Urinary bladder (tissue), 3 donors: ENCODE measurements at regions not wholly inside any gene's neighbourhood (a gene's known extent, or its start where the extent isn't known, plus 50 kb on each side); places are given as distances from the start of the nearest gene placed in this dataset.

Experiments used
- DNase-seq: peaks from one replicate; pipeline ENCODE4 v3.0.0-alpha.2; 2015; ENCODE audit errors: extremely low spot score
- H3K27ac ChIP-seq: one replicate; pipeline ENCODE4 v1.5.1; 2013; ENCODE audit warnings: low read depth, mild to moderate bottlenecking, moderate library complexity
- H3K36me3 ChIP-seq: one replicate; pipeline ENCODE4 v1.6.1; 2013; ENCODE audit warnings: mild to moderate bottlenecking, moderate library complexity; ENCODE audit not compliant: insufficient read depth
- H3K4me1 ChIP-seq: one replicate; pipeline ENCODE4 v1.6.1; 2013; ENCODE audit warnings: mild to moderate bottlenecking, moderate library complexity; ENCODE audit not compliant: insufficient read depth
- H3K4me3 ChIP-seq: one replicate; pipeline ENCODE4 v1.5.1; 2013; ENCODE audit warnings: low read depth, low read length
- WGBS: extraction: QIAGEN DNeasy Blood & Tissue Kit; methylation state at CpG from one replicate; pipeline ENCODE4 v1.1.7; 2013; 5-methylcytosine and 5-hydroxymethylcytosine counted together
- donor health status: healthy with polysubstance abuse.
- donor health status: healthy.

DNA sequence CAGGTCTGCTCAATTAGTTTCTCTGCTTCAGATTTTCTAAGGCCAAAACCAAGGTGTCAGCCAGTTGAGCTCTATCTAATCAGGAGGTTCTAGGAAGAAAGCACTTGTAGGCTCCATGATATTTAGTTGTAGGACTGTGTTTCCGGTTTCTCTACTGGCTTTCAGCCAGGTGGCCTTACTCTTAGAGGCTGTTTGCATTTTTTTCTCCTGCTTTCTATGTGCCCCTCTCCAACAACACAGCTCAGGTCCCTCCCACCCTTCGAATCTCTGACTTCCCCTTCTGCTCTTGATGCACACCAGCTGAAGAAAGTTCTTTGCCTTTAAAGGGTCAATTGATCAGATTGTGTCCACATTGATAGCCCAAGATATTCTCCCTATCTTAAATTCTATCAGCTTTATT is 245.2 kb downstream of the RAB28 start:
- Histone ChIP-seq H3K36me3 (peaks cover 1% of the 10 kb centered on the region), H3K4me1 (no peaks in the 10 kb centered on the region), H3K27ac (no peak overlapping the region), H3K4me3 (no peak overlapping the region)
- no peak for DNase-seq
- 65% methylated on average over 2 of the region's 2 CpGs for WGBS

DNA sequence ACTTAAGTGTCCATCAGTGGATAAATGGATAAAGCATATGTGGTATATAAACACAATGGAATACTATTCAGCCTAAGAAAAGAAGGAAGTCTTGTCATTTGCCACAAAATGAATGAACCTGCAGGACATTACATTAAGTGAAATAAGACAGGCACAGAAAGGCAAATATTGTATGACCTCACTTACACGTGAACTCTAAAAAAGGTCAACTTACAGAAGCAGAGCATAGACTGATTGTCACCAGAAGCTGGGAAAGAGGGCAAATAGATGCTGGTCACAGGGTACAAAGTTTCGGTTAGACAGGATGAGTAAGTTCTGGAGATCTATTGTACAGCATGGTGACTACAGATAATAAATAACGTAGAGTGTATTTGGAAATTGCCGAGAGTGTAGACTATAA is 247.7 kb downstream of the RAB28 start:
- no peaks in the 10 kb centered on the region for H3K4me1 ChIP-seq
- WGBS: 89% methylated on average over 4 of the region's 4 CpGs
- DNase-seq: no peak
- no peaks in the 10 kb centered on the region for H3K36me3 ChIP-seq
- no peak overlapping the region for H3K4me3 ChIP-seq
- no peak overlapping the region for H3K27ac ChIP-seq

DNA sequence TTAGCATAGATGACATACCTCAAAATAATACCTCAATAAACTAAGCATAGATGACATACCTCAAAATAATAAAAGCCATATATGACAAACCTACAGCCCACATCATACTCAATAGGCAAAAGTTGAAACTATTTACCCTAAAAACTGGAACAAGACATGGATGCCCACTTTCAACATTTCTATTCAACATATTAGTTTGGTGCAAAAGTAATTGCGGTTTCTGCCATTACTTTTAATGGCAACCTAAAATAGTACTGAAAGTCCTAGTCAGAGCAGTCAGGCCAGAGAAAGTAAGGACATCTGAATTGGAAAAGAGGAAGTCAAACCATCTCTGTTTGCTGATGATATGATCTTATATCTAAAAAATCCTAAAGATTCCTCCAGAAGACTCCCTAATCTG is 250.4 kb downstream of the RAB28 start:
- no peaks in the 10 kb centered on the region for H3K36me3 ChIP-seq
- H3K27ac ChIP-seq: no peak overlapping the region
- DNase-seq: no peak
- no peak overlapping the region for H3K4me3 ChIP-seq
- no peaks in the 10 kb centered on the region for H3K4me1 ChIP-seq
- WGBS: 95% methylated on average over 1 of the region's 1 CpG

DNA sequence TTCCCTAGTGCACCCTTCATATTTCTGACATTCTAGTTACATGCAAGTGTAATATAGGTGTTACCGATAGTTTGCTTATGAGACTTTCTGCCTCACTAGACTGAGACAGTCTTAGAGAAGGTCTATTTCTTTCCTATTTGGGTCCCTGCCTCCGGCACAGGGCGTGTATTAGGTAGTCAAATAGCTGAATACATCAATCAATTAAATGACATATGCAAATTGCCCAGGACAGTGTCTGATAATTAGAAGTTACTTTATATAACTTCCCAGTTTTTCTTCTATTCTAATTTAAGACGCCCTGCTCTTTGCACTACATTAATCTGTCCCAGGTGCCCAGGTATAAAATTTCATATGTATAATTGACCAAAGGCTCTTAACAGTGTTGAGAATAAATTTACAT is 264.2 kb downstream of the RAB28 start:
- DNase-seq: no peak

DNA sequence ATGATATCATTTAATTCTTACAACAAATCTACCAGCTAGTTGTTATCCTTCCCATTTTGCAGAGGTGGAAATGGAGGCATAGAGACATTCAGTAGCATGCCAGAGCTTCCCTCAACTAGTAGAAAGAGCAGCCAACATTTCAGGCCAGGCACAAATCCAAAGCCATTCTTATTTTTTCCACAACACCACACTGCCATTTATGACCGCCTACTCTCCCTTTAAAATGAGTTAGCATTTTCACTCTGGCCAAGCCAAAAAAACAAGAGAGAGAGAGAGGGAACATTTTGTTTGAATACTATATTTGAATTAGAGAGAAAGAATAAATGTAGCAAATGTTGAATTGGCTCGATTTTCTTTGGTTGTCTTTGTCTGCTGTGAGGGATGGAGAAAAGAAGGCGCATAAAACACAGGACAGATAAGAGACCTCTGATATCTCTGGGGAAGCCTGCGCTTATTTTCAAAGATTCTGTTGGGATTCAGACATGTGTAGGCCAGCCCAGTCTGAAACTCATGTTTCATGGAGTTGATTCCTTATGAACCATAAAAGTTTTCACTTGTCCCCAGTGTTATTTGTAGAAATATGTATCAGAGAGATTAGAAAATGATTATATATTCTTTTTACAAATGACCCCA is 265.7 kb downstream of the RAB28 start:
- DNase-seq: no peak

More for the DNA sequence above, 264.2 kb downstream of the RAB28 start:
- H3K4me1 ChIP-seq: no peaks in the 10 kb centered on the region
- 95% methylated on average over 4 of the region's 4 CpGs for WGBS
- H3K4me3 ChIP-seq: no peak overlapping the region
- no peak overlapping the region for H3K27ac ChIP-seq
- no peaks in the 10 kb centered on the region for H3K36me3 ChIP-seq

DNA sequence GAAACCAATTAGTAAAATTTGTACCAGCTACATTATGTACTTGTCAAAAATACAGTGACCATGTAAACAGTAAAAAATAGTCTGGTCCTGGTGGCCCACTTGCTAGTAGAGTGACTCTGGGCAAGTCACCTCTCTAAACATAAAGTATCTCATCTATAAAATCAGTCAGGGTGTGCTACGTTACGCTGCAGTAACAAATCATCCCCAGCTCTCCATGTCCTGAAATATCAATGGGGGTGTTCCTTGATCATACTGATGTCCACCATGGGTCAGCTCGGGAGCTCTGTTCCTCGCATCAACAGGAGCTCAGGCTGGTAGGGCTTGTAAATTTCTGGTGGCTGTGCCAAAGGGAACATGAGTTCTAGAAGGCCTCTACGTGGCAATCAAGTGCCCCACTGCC is 268.6 kb downstream of the RAB28 start:
- Histone ChIP-seq H3K36me3 (no peaks in the 10 kb centered on the region), H3K27ac (no peak overlapping the region), H3K4me1 (no peaks in the 10 kb centered on the region), H3K4me3 (no peak overlapping the region)
- no peak for DNase-seq
- WGBS: 94% methylated on average over 5 of the region's 5 CpGs

More for the DNA sequence above, 265.7 kb downstream of the RAB28 start:
- no peak overlapping the region for H3K4me3 ChIP-seq
- no peaks in the 10 kb centered on the region for H3K36me3 ChIP-seq
- H3K27ac ChIP-seq: no peak overlapping the region
- H3K4me1 ChIP-seq: no peaks in the 10 kb centered on the region
- 35% methylated on average over 4 of the region's 4 CpGs for WGBS

DNA sequence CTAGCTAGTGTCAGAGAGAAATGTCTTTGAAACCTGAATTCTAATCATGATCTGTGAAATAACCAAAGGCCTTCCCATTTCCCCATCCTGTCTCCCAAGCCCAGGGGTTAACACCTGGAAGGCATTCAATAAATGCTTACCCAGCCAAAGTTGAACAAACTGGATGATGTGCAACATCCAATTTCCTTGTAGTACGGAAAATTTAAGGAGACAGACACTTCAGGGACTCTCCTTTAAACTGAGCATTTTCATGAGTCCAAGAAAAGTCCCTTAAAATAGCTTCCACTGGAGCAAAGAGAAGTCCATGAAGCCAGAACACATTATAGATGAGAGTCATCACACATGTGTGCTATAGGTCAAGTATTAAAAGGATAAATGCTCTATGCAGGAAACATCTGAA is 271.2 kb downstream of the RAB28 start:
- Histone ChIP-seq H3K27ac (no peak overlapping the region), H3K36me3 (no peaks in the 10 kb centered on the region), H3K4me1 (no peaks in the 10 kb centered on the region), H3K4me3 (no peak overlapping the region)
- DNase-seq: no peak
- WGBS: 88% methylated on average over 1 of the region's 1 CpG

DNA sequence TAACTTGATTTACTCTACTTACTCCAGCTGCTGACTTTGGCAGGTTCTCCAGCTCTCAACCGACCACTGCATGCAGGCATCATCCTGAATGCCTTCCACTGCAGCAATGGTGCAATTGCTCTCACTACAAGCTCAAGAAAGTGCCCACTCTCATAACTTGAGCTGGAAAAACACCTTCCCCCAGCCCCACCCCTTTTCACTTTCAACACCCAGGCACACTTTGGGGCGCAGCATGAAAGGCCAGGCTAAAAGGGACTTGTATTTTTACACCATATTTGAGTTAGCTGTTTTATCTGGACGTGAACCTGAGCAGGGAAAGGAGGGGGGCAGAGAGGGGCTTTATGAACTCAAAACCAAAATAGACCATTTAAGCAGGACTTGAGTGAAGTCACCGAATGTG is 274.5 kb downstream of the RAB28 start:
- no peak for DNase-seq
- no peak overlapping the region for H3K27ac ChIP-seq
- H3K36me3 ChIP-seq: no peaks in the 10 kb centered on the region
- no peak overlapping the region for H3K4me3 ChIP-seq
- WGBS: 73% methylated on average over 4 of the region's 4 CpGs
- no peaks in the 10 kb centered on the region for H3K4me1 ChIP-seq

DNA sequence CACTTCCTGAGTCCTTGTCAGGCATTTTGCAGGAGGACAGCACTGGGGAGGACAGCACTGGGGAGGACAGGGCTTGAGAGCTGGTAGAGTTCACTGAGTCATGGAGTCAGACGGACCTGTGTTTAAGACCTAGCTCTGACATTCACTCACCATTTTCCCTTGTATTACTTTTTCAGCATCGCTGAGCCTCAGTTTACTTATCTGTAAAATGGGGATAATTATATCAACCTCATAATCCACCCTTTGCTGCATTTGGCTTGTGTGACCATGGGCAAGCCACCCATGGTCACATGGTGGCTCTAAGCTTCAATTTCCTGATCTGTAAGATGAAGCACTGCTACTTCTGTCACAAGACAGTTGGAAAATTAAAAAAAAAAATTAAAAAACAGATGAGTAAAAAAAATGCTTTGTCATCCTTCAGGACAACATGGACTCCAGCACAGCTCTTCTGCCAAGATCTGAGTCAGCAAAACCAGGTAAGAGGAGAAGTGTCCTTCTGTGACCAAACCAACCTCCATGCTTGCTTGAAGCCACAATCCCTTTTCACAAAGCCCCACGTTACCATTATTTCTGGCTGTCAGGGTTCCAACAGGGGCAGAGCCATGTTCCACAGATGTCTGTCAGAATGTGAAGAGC is 275.5 kb downstream of the RAB28 start:
- Histone ChIP-seq H3K4me1 (no peaks in the 10 kb centered on the region), H3K36me3 (no peaks in the 10 kb centered on the region), H3K27ac (no peak overlapping the region), H3K4me3 (no peak overlapping the region)
- no peak for DNase-seq
- 94% methylated on average over 3 of the region's 3 CpGs for WGBS

DNA sequence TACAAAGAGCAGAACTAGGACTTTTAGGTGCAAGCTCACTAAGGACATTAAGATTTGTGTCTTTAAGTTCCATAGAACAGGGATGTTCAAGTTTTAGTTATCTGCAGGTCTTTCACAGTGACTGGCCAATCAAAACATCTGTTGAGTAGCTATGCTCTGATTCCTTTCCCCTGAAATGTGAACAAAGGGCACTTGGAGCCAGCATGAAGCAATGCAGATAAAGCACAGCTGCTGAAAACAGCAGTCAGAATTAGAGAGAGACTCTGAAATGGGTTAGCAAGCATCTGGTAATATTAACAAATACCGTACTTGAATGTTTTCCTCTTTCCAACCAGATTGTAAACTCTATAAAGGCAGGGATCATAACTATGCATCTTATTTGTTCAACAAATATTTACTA is 276.9 kb downstream of the RAB28 start:
- Histone ChIP-seq H3K4me1 (no peaks in the 10 kb centered on the region), H3K4me3 (no peak overlapping the region), H3K36me3 (no peaks in the 10 kb centered on the region), H3K27ac (no peak overlapping the region)
- 41% methylated on average over 1 of the region's 1 CpG for WGBS
- no peak for DNase-seq

DNA sequence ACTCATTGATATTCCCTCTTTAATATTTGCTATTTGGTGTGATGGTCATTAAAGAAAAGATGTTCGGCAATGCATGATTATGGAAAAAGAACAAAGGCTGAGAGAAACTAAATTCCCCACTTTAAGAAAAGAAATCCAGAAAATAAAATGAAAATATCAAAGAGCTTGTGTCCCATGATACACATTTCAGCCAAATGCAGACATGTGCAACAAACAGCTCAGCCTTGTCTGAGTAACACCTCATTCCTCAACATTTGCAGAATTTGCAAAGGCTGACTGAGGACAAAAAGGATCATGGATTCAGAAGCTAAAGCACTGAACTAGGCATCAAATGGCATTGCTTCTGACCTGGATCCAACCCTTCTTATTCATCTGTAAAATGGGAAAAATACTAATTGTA is 281.0 kb downstream of the RAB28 start:
- Histone ChIP-seq H3K4me1 (no peaks in the 10 kb centered on the region), H3K4me3 (no peak overlapping the region), H3K27ac (no peak overlapping the region), H3K36me3 (no peaks in the 10 kb centered on the region)
- WGBS: 83% methylated on average over 1 of the region's 1 CpG
- DNase-seq: no peak

DNA sequence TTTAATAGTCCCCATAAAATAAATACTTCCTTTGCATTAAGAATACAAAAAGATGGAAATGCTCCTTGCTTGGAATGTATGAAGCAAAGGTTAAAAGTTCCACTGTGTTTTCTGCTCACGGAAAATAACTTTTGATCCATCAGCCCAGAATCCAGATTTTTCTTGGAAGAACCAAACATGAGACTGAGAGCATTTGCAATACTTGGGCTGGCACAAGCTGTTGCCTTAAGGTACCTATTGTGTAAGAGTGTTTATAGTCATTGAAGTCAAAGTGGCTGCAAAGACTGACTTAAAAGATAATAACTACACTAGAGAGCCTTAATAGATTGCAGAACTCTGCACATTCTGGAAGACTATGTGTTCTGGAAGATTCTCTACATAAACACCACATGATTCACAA is 281.4 kb downstream of the RAB28 start:
- DNase-seq: no peak
- H3K36me3 ChIP-seq: no peaks in the 10 kb centered on the region
- WGBS: 63% methylated on average over 1 of the region's 1 CpG
- H3K4me1 ChIP-seq: no peaks in the 10 kb centered on the region
- no peak overlapping the region for H3K4me3 ChIP-seq
- no peak overlapping the region for H3K27ac ChIP-seq

DNA sequence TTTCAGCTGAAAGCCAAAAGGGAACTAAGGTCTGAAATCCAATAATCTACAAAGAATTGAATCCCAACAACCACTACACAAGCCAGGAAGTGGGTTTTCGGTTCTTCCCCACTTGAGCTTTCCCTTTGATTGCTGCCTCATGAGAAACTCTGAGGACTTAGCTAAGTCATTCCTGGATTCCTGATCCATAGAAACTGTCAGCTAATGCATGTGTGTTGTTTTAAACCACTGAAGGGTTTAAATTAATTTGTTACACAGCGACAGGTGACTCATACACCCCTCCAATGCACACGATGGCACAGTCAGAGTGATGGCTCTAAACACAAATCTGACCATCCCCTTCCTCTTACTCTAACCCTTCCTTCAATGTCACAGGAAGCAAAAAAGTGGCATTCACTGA is 282.9 kb downstream of the RAB28 start:
- Histone ChIP-seq H3K4me3 (no peak overlapping the region), H3K27ac (no peak overlapping the region), H3K36me3 (no peaks in the 10 kb centered on the region), H3K4me1 (no peaks in the 10 kb centered on the region)
- WGBS: 91% methylated on average over 3 of the region's 3 CpGs
- no peak for DNase-seq

DNA sequence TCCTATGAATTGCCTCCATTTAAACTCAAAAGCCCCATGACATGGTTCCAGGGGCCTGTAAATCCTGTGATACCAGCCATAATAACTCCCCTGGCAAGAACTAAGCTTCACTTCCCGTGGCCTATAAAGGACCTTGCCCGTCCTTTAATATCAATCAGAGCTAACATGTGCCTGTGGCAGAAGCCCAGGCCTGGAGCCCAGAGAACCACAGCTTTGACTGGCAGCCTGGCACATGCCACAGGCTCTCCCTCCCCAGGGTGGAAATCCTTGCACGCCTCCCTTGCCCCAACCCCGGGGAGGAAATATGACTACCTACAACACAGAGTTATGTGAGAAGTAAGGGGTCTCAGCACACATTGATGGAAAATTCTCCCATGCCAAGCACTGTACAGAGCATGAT is 287.4 kb downstream of the RAB28 start:
- WGBS: 84% methylated on average over 4 of the region's 4 CpGs
- DNase-seq: no peak
- Histone ChIP-seq H3K36me3 (no peaks in the 10 kb centered on the region), H3K4me1 (no peaks in the 10 kb centered on the region), H3K4me3 (no peak overlapping the region), H3K27ac (no peak overlapping the region)

DNA sequence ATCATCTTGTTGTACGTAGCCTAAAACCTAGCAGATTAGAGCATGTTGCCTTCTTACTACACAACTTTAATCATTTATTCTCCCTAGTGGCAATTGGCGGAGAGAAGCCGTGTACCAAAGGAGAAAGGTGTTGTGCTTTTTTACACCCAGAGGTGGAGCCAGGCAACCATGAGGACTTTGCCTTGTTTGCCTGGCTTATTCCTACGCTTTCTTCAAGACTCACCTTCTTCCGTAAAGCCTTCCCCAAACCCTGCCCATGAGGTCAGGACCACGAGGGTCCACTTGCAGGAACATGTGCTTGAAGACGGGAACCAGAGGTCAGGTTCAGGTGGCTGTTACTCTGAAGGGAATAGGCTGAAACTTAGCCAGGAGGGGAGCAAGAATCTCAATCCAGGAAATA is 290.5 kb downstream of the RAB28 start:
- Histone ChIP-seq H3K4me1 (no peaks in the 10 kb centered on the region), H3K27ac (no peak overlapping the region)
- WGBS: 90% methylated on average over 7 of the region's 7 CpGs

More for the DNA sequence above, 290.5 kb downstream of the RAB28 start:
- Histone ChIP-seq H3K36me3 (no peaks in the 10 kb centered on the region), H3K4me3 (no peak overlapping the region)
- DNase-seq: no peak
